Panc1 (cell line): ENCODE measurements at regions not wholly inside any gene's neighbourhood (a gene's known extent, or its start where the extent isn't known, plus 50 kb on each side); places are given as distances from the start of the nearest gene placed in this dataset.

ENCODE experiments used
- ATAC-seq: fragments of 200-7000 bp; cut with Tn5 transposase; 2 replicates; pipeline ENCODE4 v1.9.1; 2020; ENCODE audit warnings: mild to moderate bottlenecking, moderate library complexity
- BruUV-seq: library from RNA; stranded (reverse); fragments of 400-500 nt; replicated peaks from 2 replicates; lab custom pipeline; 2021; lab: Mats Ljungman, UMichigan
- CTCF ChIA-PET: fragments of 300-600 bp; sonication (Branson Sonifier 250); formaldehyde crosslinking; loops from one replicate; lab custom pipeline; 2022; ENCODE audit warnings: antibody characterized with exemption; lab: Charles Lee
- POLR2A ChIA-PET: fragments of 300-600 bp; sonication (Branson Sonifier 250); formaldehyde crosslinking; loops from one replicate; lab custom pipeline; 2022; ENCODE audit warnings: antibody characterized with exemption; lab: Charles Lee
- DNase-seq: peaks from one replicate; pipeline ENCODE4 v3.0.0-alpha.2; 2010; ENCODE audit warnings: low read depth, low spot score
- H3K27ac ChIP-seq: 2 replicates; pipeline ENCODE4 v1.5.1; 2011; ENCODE audit warnings: mild to moderate bottlenecking, low read length, inconsistent platforms
- H3K27me3 ChIP-seq: fragments of 200-500 bp; sonication (Bioruptor generic); 2 replicates; pipeline ENCODE4 v1.6.0; 2014; ENCODE audit warnings: low read length, inconsistent platforms; ENCODE audit not compliant: control insufficient read depth, insufficient read depth
- H3K36me3 ChIP-seq: fragments of 200-500 bp; sonication (Bioruptor generic); 2 replicates; pipeline ENCODE4 v1.5.1; 2014; ENCODE audit warnings: inconsistent platforms, mild to moderate bottlenecking, low read length, moderate library complexity; ENCODE audit not compliant: control insufficient read depth, insufficient read depth
- H3K4me1 ChIP-seq: 2 replicates; pipeline ENCODE4 v1.5.1; 2011; ENCODE audit warnings: inconsistent platforms, mild to moderate bottlenecking, low read length, moderate library complexity; ENCODE audit not compliant: control insufficient read depth, insufficient read depth
- H3K4me3 ChIP-seq, 2 experiments: 2 replicates each; pipeline ENCODE4 v1.5.1; 2011 to 2012; ENCODE audit warnings: low read depth in 2 of 2, low read length in 2 of 2, mild to moderate bottlenecking in 2 of 2, inconsistent platforms in 1 of 2, moderate library complexity in 1 of 2
- H3K9me3 ChIP-seq: fragments of 200-500 bp; sonication (Bioruptor generic); 2 replicates; pipeline ENCODE4 v1.5.1; 2014; ENCODE audit warnings: low read depth, mild to moderate bottlenecking, inconsistent platforms, low read length, moderate library complexity; ENCODE audit not compliant: control insufficient read depth, insufficient read depth
- POLR2AphosphoS5 ChIP-seq: IDR thresholded peaks from 2 replicates; pipeline ENCODE4 v1.6.1; 2012; ENCODE audit warnings: mild to moderate bottlenecking, low read depth, low read length, moderate library complexity
- SIN3A ChIP-seq: IDR thresholded peaks from 2 replicates; pipeline ENCODE4 v1.6.1; 2012; ENCODE audit warnings: low read depth, mild to moderate bottlenecking, low read length, moderate library complexity, borderline replicate concordance; ENCODE audit not compliant: insufficient read depth
- TCF7L2 ChIP-seq: IDR thresholded peaks from 2 replicates; pipeline ENCODE4 v1.6.1; 2011; ENCODE audit warnings: mild to moderate bottlenecking, low read depth, low read length, inconsistent platforms
- in situ Hi-C: cut with HindIII; loops from 2 replicates; pipeline ENCODE4 v1.10.0; 2016; ENCODE audit warnings: low sequenced_read_pairs, low pct_unique_long_range_greater_than_20kb
- intact Hi-C: fragments of 100-400 bp; cut with micrococcal nuclease; formaldehyde crosslinking; loops from one replicate; pipeline ENCODE4 v1.10.0; 2022; ENCODE audit not compliant: unreplicated experiment
- TF ChIP-seq, protein P1 (sequence below): fragments of 450-650 bp; IDR thresholded peaks from 2 replicates; pipeline ENCODE4 v1.5.1; 2017; ENCODE audit warnings: mild to moderate bottlenecking
- TF ChIP-seq, protein P2 (sequence below), 2 experiments: IDR thresholded peaks; 2 replicates each; pipeline ENCODE4 v1.6.1; 2011 to 2012; ENCODE audit warnings: low read depth in 2 of 2, control low read depth in 1 of 2, low read length in 1 of 2, mild to moderate bottlenecking in 1 of 2, moderate library complexity in 1 of 2; ENCODE audit not compliant: insufficient read depth in 1 of 2

DNA sequence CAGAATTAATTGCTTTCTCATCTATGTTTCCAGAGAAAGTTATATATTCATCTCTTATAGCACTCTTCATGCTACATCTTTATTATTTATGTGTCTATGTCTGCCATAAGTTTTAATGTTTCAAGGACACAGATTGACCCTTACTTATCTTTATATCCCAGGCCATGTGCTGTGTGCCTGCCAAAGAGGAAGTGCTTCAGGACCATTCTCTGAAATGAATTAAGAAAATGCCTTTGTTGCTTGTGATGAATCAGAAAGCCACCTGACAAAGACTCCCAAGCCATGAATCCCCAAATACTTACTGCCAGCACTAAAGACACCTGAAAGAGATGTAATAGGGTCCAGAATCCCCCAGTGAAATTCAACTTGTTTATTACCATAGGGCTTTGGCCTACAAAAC, 342.1 kb upstream of the C1orf87 start:
- no peaks in the 10 kb centered on the region for H3K27me3 ChIP-seq
- no TSS peak for BruUV-seq
- H3K9me3 ChIP-seq, result no peaks in the 10 kb centered on the region
- no peaks in the 10 kb centered on the region for H3K36me3 ChIP-seq
- H3K4me1 ChIP-seq, result no peaks in the 10 kb centered on the region
- no peak for ATAC-seq
- TF ChIP-seq TCF7L2 (no peak), POLR2AphosphoS5 (no peak), SIN3A (no peak)
- TF ChIP-seq, protein P1, sequence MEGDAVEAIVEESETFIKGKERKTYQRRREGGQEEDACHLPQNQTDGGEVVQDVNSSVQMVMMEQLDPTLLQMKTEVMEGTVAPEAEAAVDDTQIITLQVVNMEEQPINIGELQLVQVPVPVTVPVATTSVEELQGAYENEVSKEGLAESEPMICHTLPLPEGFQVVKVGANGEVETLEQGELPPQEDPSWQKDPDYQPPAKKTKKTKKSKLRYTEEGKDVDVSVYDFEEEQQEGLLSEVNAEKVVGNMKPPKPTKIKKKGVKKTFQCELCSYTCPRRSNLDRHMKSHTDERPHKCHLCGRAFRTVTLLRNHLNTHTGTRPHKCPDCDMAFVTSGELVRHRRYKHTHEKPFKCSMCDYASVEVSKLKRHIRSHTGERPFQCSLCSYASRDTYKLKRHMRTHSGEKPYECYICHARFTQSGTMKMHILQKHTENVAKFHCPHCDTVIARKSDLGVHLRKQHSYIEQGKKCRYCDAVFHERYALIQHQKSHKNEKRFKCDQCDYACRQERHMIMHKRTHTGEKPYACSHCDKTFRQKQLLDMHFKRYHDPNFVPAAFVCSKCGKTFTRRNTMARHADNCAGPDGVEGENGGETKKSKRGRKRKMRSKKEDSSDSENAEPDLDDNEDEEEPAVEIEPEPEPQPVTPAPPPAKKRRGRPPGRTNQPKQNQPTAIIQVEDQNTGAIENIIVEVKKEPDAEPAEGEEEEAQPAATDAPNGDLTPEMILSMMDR, result no peak
- TF ChIP-seq, protein P2, sequence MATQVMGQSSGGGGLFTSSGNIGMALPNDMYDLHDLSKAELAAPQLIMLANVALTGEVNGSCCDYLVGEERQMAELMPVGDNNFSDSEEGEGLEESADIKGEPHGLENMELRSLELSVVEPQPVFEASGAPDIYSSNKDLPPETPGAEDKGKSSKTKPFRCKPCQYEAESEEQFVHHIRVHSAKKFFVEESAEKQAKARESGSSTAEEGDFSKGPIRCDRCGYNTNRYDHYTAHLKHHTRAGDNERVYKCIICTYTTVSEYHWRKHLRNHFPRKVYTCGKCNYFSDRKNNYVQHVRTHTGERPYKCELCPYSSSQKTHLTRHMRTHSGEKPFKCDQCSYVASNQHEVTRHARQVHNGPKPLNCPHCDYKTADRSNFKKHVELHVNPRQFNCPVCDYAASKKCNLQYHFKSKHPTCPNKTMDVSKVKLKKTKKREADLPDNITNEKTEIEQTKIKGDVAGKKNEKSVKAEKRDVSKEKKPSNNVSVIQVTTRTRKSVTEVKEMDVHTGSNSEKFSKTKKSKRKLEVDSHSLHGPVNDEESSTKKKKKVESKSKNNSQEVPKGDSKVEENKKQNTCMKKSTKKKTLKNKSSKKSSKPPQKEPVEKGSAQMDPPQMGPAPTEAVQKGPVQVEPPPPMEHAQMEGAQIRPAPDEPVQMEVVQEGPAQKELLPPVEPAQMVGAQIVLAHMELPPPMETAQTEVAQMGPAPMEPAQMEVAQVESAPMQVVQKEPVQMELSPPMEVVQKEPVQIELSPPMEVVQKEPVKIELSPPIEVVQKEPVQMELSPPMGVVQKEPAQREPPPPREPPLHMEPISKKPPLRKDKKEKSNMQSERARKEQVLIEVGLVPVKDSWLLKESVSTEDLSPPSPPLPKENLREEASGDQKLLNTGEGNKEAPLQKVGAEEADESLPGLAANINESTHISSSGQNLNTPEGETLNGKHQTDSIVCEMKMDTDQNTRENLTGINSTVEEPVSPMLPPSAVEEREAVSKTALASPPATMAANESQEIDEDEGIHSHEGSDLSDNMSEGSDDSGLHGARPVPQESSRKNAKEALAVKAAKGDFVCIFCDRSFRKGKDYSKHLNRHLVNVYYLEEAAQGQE (IDR thresholded peaks at IDR 0.05; ENCODE audit: insufficient read depth in 1 of 2, low read depth in 2 of 2, low read length in 1 of 2), result no peak
- CTCF ChIA-PET, result no interaction called here
- DNase-seq, result no peak
- in situ Hi-C loops, result no loop called here
- intact Hi-C loops, result no loop called here
- POLR2A ChIA-PET, result no interaction called here
- H3K4me3 ChIP-seq, result no peak overlapping the region
- no peak overlapping the region for H3K27ac ChIP-seq

DNA sequence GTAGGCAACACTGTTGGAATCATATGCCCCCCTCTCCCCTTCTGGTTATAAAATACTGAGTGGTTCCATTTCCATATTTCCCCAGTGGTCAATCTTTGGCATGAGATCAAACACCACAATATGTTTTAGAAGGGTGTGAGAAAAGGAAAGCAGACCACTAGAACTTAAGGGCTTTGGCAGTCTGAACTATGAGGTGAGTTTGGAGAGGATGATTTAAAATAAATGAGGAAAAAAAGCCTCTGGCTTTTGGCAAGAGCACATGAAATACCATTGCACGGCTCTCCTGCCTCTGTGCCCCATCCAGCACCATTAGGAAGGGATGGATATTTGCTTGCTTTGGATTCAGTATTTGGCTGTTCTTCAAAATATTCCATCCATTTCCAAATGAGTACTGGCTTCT, 339.5 kb upstream of the C1orf87 start:
- BruUV-seq, result no TSS peak
- ChIA-PET POLR2A (no interaction called here), CTCF (no interaction called here)
- TF ChIP-seq SIN3A, result no peak
- TF ChIP-seq, protein P2 (IDR thresholded peaks at IDR 0.05; ENCODE audit: insufficient read depth in 1 of 2, low read depth in 2 of 2, low read length in 1 of 2), result no peak
- no peak for TF ChIP-seq TCF7L2
- TF ChIP-seq, protein P1, result no peak
- no peak for TF ChIP-seq POLR2AphosphoS5
- ATAC-seq (no peak), DNase-seq (no peak)
- H3K4me1 ChIP-seq, result no peaks in the 10 kb centered on the region
- H3K27ac ChIP-seq, result no peak overlapping the region
- no peaks in the 10 kb centered on the region for H3K36me3 ChIP-seq
- in situ Hi-C loops (no loop called here), intact Hi-C loops (no loop called here)
- no peak overlapping the region for H3K4me3 ChIP-seq
- H3K9me3 ChIP-seq, result no peaks in the 10 kb centered on the region
- H3K27me3 ChIP-seq, result no peaks in the 10 kb centered on the region
